ENCODE measurements at regions not wholly inside any gene's neighbourhood (a gene's known extent, or its start where the extent isn't known, plus 50 kb on each side); places are given as distances from the start of the nearest gene placed in this dataset.
"Not testable (repeated sequence)": the region's sequence is repeated elsewhere in the genome, so short reads cannot be mapped to it uniquely, and the experiment has no call there.

DNA sequence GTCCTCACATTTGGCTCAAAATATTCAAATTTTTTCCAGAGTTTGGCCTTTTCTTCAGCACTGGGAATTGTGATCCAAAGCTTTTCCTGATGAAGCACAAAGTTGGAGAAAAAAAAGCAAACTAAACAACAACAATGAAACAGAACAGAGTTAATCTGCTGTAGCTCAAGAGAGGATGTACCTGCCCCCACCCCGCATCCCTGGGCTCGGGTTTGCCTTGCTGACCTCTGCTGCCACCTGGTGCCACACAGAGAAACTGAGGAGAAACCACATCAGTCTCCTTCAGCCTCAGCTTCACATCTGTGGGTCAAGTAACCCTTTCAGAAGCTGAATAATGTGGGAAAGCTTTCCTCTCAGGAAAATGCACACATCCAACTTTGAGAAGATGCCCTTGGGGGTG lies 290.4 kb downstream of the RTP5 start:
- not testable (repeated sequence) for DNase-seq

DNA sequence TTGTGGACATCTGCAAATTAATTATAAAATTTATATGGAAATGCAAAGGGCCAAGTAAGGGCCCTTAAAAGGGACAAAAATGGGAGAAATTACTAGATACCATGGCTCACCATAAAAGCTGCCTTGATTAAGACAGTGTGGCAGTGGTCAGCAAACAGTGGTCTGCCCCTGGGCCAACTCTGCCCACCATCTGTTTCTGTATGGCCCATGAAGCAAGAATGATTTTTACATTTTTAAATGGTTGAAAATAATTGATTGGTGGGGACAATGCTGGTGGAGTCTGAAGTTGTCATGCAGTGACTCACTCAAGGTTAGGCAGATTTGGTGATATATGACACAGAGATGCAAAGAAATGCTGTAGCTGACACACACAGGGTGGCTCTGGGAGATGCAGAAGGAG lies 295.6 kb downstream of the RTP5 start:
- DNase-seq, result not testable (repeated sequence)

DNA sequence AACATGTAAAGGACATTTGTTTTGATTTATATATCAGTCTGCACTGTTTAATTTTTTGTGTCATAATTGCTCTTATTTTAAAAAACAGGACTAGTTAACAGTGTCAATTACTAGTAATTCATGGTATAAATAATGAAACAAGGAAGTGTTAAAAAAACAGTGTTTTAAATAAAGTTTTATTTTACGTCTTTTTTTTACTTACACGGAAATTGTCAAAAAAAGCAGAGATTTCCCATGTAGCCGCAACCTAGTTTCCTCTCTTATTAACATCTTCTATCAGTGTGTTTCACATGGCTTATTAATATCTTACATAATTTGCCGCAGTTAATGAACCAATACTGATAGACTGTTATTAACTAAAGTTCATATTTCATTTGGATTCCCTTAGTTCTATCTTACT lies 301.8 kb downstream of the RTP5 start:
- DNase-seq, result not testable (repeated sequence)

Data from islet precursor cell (in vitro differentiated cells).